SK-N-SH (cell line): ENCODE measurements at regions not wholly inside any gene's neighbourhood (a gene's known extent, or its start where the extent isn't known, plus 50 kb on each side); places are given as distances from the start of the nearest gene placed in this dataset.

ENCODE experiments used
- CTCF ChIP-seq: fragments of 200-600 bp; sonication (generic); IDR thresholded peaks from 2 replicates; pipeline ENCODE4 v1.6.1; 2017; ENCODE audit warnings: antibody characterized with exemption, mild to moderate bottlenecking, moderate library complexity
- MAX ChIP-seq: IDR thresholded peaks from 2 replicates; pipeline ENCODE4 v1.4.0; 2012; ENCODE audit warnings: low read depth
- MXI1 ChIP-seq: IDR thresholded peaks from 2 replicates; pipeline ENCODE4 v1.6.1; 2012; ENCODE audit warnings: mild to moderate bottlenecking, low read depth, low read length, improper control_type of control experiment
- NRF1 ChIP-seq: IDR thresholded peaks from 2 replicates; pipeline ENCODE4 v1.6.1; 2012; ENCODE audit warnings: low read depth, mild to moderate bottlenecking, low read length
- POLR2AphosphoS5 ChIP-seq: IDR thresholded peaks from 2 replicates; pipeline ENCODE4 v1.6.1; 2012; ENCODE audit warnings: low read depth, low read length
- RAD21 ChIP-seq: IDR thresholded peaks from 2 replicates; pipeline ENCODE4 v1.6.1; 2012; ENCODE audit warnings: mild to moderate bottlenecking, low read length
- SMC3 ChIP-seq: IDR thresholded peaks from 2 replicates; pipeline ENCODE4 v1.6.1; 2012; ENCODE audit warnings: low read depth, low read length, improper control_type of control experiment
- TAF1 ChIP-seq: IDR thresholded peaks from 2 replicates; pipeline ENCODE4 v1.6.1; 2012; ENCODE audit warnings: low read depth, mild to moderate bottlenecking, low read length, moderate library complexity, borderline replicate concordance
- TCF12 ChIP-seq: IDR thresholded peaks from 2 replicates; pipeline ENCODE4 v1.4.0; 2012
- USF2 ChIP-seq: fragments of 150-350 bp; IDR thresholded peaks from 2 replicates; pipeline ENCODE4 v1.6.1; 2017; ENCODE audit warnings: antibody characterized with exemption, low read length, low read depth, borderline replicate concordance
- YY1 ChIP-seq: IDR thresholded peaks from 2 replicates; pipeline ENCODE4 v1.4.0; 2012; ENCODE audit warnings: low read depth, mild to moderate bottlenecking

- TF ChIP-seq CTCF (no peak), YY1 (no peak), TAF1 (no peak), MAX (no peak), POLR2AphosphoS5 (no peak), USF2 (no peak), RAD21 (no peak), TCF12 (no peak), SMC3 (no peak), NRF1 (no peak), MXI1 (no peak)
Measured at GRCh38 chr1:191700922-191701321, 457.3 kb upstream of the RGS18 start.
